22Rv1 (cell line): ENCODE measurements at regions not wholly inside any gene's neighbourhood (a gene's known extent, or its start where the extent isn't known, plus 50 kb on each side); places are given as distances from the start of the nearest gene placed in this dataset.
"Not testable (repeated sequence)": the region's sequence is repeated elsewhere in the genome, so short reads cannot be mapped to it uniquely, and the experiment has no call there.

Experiments used
- H3K27ac ChIP-seq: fragments of 450-650 bp; 2 replicates; pipeline ENCODE4 v1.5.1; 2017
- ZFX ChIP-seq: fragments of 450-650 bp; IDR thresholded peaks from 2 replicates; pipeline ENCODE4 v1.6.1; 2017; ENCODE audit warnings: antibody characterized with exemption, borderline replicate concordance
- TF ChIP-seq, protein P1 (sequence below): fragments of 450-650 bp; IDR thresholded peaks from 2 replicates; pipeline ENCODE4 v1.5.1; 2017; ENCODE audit warnings: mild to moderate bottlenecking

DNA sequence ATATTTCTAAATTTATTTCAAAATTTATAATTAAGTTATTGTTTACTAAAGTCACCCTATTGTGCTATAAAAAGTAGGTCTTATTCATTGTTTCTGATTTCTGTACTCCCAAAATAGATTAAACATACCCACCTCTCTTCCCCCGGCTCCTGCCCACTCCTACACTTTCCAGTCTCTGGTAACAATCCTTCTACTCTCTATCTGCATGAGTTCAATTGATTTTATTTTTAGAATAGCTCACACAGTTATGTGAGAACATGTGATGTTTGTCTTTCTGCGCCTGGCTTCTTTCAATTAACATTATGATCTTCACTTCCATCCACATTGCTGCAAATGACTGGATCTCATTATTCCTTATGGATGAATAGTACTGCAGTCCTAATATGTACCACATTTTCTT lies 269.3 kb downstream of the ACTRT1 start:
- no peak for TF ChIP-seq ZFX
- TF ChIP-seq, protein P1, sequence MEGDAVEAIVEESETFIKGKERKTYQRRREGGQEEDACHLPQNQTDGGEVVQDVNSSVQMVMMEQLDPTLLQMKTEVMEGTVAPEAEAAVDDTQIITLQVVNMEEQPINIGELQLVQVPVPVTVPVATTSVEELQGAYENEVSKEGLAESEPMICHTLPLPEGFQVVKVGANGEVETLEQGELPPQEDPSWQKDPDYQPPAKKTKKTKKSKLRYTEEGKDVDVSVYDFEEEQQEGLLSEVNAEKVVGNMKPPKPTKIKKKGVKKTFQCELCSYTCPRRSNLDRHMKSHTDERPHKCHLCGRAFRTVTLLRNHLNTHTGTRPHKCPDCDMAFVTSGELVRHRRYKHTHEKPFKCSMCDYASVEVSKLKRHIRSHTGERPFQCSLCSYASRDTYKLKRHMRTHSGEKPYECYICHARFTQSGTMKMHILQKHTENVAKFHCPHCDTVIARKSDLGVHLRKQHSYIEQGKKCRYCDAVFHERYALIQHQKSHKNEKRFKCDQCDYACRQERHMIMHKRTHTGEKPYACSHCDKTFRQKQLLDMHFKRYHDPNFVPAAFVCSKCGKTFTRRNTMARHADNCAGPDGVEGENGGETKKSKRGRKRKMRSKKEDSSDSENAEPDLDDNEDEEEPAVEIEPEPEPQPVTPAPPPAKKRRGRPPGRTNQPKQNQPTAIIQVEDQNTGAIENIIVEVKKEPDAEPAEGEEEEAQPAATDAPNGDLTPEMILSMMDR = no peak
- no peak overlapping the region for H3K27ac ChIP-seq

DNA sequence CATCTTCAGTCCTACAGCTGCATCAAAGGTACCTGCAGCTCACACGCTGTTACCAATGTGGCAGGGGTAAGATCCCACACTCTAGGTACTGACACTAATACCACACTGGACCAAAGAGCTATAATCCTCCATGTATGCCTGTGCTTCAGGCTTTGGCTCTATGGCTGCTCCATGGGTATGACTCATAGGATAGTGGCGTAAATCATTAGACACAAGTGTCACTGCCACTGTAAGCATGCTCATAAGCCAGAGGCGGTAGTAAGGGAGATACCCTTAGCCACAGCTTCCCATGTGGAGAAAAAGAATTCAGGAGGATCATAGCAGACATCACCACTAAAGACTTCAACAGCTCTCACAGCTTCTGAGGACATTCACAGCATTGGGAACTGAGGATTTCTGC lies 287.5 kb downstream of the ACTRT1 start:
- TF ChIP-seq ZFX = no peak
- TF ChIP-seq, protein P1 = no peak
- no peak overlapping the region for H3K27ac ChIP-seq

DNA sequence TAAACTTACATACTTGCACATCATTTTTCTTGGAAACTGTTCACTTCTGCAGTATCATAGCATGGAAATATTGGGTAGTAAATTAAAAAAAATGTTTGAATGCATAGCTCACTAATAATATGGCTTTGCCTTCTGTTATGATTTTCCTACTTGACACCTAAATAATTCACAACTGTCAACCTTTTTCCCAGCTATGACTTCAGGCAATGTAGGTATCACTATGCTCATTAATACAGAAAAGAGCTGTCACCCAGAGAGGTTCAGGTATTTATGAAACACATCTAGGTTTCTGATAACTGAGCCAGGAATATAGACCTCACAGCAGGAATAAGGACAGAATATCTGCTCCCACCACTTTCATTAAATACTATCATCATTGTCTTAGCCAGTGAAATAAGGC lies 289.5 kb downstream of the ACTRT1 start:
- H3K27ac ChIP-seq = no peak overlapping the region
- TF ChIP-seq, protein P1 = no peak
- TF ChIP-seq ZFX = no peak

DNA sequence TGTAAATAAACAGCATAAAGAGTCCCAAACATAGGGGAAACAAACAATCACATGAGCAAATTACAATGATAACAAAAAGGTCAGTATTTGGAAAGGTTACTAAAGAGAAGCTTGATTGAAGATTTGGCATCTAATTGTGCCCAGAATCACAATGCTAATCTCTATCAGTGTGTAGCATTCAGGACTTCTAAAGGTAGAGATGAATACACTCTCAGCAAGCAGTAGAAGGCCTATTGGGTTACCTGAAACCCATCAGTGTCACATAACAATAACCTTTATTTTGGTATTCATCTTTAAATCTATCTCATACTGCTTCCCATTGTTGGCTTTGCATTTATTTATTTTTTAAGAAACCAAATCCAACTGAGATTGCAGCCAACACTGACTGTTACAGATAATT lies 319.5 kb downstream of the ACTRT1 start:
- H3K27ac ChIP-seq = no peak overlapping the region
- TF ChIP-seq, protein P1 = no peak
- no peak for TF ChIP-seq ZFX

DNA sequence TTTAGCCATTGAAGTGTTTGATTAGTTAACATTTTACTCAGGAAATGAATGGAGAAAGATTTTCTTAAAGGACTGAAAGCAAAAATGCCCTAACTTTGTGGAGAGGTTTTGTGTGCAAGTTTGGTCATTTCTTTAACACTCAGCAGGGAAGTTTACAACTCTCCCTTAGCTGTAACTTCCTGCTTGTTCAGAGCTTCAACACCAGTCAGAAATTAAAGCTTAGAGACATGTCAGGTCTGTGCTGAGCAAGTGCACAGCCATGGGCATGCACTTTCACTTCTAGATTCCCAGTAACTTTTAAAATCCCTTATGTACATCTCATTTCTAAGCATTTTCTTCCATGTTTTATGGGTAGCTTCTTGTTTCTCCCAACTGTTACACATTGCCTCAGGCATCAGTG lies 326.0 kb downstream of the ACTRT1 start:
- no peak overlapping the region for H3K27ac ChIP-seq
- TF ChIP-seq ZFX = no peak
- TF ChIP-seq, protein P1 = no peak

DNA sequence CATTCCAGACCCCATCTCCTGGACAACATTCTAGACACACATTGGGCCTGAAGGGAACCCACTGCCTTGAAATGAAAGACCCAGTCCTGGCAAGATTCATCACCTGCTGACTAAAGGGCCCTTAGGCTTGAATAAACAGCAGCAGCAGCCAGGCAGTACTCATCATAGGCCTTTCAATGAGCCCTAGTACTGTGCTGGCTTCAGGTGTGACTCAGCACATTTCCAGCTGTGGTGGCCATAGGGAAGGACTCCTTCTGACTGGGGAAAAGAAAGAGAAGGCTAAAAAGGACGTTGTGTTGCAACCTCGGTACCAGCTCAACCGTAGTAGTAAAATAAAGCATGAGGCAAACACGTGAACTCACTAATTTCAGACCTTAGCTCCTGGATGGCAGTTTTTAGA lies 344.0 kb downstream of the ACTRT1 start:
- no peak for TF ChIP-seq ZFX
- TF ChIP-seq, protein P1 = no peak
- no peak overlapping the region for H3K27ac ChIP-seq

DNA sequence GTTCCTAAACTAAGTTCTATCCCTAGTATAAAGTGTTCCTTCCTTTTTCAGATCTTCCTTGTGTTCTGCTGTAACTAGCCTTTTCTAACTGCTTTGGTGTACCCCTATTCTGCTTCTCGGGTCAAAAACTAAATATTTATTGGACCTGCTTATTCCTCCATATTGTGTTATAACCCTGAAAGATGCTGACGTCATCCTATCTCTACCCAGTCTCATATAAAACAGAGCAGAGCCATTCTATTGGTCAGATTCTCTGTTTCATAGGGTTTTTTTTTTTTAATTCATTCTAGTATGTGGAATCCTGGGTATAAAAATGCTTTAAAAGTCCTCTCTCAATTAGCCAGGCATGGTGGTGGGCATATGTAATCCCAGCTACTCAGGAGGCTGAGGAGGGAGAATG lies 349.7 kb downstream of the ACTRT1 start:
- TF ChIP-seq, protein P1 = no peak
- TF ChIP-seq ZFX = no peak
- H3K27ac ChIP-seq = no peak overlapping the region

DNA sequence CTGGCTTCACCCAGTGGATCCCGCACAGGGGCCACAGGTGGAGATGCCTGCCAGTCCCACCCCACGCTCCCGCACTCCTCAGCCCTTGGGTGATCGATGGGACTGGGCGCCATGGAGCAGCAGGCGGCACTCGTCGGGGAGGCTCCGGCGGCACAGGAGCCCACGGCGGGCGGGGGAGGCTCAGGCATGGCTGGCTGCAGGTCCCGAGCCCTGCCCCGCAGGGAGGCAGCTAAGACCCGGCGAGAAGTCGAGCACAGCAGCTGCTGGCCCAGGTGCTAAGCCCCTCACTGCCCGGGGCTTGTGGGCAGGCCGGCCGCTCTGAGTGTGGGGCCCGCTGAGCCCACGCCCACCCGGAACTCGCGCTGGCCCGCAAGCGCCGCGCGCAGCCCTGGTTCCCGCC lies 389.3 kb downstream of the ACTRT1 start:
- H3K27ac ChIP-seq = not testable (repeated sequence)
